ENCODE measurements at regions not wholly inside any gene's neighbourhood (a gene's known extent, or its start where the extent isn't known, plus 50 kb on each side); places are given as distances from the start of the nearest gene placed in this dataset.
A peak's percentile ranks its signal among the peaks of the same experiment; 100 is the strongest.

- no peak for DNase-seq
Measured at GRCh38 chr12:27382924-27383323, 50.3 kb downstream of the BMAL2 start.

DNA sequence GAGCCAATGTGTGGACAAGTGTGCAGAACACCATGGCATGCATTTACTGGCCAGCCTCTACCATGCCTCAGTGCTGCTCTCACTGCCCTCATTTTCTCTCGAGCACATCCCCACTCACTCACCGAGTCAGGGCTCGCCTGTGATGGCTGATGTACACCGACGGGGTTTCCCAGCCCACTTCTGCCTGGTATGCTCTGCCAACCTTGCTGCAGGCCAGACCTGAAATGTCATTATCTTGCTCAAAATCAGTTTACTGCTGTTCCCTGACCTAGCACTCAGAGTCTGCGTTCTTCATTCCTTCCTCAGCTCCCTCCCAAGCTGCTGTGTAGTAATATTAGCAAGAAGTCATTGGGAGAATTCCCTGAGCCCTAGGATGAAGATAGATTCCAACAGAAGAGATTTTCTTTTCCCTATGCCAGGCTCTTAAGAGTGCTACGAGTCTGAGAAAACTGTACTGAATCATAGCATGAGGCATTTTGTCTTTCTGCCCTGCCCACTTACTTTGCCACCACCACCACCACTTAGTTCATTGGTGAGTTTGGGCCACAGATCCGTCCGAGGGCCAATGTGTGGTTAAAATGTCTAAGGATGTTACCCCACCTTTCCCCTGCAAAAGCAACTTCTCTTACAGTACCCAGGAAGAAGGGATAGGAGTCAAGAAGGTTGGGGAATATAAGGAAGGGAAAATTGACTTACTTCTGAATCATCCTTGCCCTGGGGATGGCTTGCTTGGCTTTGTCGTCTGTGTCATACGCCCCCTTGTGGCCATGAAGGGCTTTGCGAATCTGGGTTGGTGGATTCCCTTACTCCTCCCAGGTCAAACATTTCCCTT is 51.0 kb downstream of the BMAL2 start:
- peak; percentile 63 for DNase-seq

- DNase-seq, result no peak
Measured at GRCh38 chr12:27384261-27384590, 51.6 kb downstream of the BMAL2 start.

DNA sequence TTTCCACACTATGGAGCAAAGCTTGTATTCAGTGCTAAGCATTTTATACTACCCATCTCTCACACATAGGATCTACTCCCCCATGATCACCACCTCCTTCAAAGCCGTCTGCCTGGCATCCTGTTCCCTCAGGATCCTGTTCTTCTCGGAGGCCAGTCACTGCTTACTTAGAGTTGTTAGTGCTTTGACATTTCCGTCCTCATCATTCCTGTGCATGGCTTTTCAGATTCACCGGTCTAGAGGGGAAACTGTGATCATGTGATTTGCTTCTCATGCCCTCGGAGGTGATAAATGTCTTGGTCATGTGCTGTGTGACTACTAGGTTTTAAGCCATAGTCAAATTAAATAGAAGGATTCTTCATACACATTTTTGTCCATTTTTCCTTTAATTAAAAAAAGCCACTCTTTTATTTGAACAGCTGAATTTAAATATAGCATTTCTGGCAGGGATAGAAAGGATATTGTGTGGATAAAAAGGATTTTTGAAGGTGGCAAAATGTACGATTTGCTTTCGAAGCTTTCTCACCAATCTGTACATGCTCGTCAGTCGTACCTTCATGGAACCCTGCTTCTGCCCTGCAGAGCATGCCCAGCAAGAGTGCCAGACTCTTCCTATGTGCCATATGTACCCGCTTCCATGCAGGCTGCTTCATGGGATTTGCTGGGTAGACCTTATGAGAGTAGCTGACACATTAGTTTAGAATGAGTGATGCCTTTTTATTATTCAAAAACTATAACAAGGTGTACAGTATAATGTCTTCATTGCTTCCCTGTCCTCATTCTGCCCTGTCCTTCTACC is 53.3 kb downstream of the BMAL2 start:
- no peak for DNase-seq

GRCh38 chr12:27387473-27387872 is 54.8 kb downstream of the BMAL2 start:
- no peak for DNase-seq

DNA sequence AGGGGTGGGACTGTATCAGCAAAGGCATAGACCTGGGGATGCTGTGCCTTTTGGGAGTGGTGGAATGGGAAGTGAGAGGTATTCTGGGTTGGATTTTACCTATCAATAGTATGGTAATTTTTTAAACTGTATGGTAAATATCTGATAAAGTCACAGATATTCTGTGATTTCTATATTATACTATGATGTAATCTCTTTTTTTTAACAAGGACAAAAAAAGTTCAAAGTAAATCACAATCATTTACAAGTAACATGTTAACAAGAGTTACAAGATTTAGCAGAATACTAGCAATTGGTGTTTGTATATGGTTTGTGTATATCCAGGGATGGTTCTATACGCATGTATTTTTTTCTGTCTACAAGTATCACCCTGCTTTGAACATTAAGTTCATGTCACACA is 56.0 kb downstream of the BMAL2 start:
- DNase-seq, result no peak

DNA sequence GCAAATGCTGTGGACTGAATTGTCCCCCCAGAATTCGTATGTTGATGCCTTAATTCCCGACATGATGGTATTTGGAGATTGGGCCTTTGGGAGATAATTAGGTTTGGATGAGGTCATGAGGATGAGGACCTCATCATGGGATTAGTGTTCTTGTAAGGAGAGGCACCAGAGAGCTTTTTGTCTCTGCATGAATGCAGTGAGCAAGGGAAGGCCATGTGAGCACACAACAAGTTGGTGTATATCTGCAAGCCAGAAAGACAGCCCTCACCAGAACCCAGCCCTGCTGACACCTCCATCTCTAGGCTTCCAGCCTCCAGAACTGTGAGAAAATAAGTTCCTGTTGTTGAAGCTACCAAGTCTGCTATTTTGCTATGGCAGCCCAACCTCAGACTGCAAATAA is 51.9 kb upstream of the SMCO2 start:
- no peak for DNase-seq

- no peak for DNase-seq
Measured at GRCh38 chr12:27396216-27396815, 50.2 kb upstream of the SMCO2 start.
